ENCODE measurements at regions not wholly inside any gene's neighbourhood (a gene's known extent, or its start where the extent isn't known, plus 50 kb on each side); places are given as distances from the start of the nearest gene placed in this dataset.

GRCh38 chr12:83390186-83390585, 703.5 kb downstream of the TMTC2 start:
- TF ChIP-seq YY1 (IDR thresholded peaks at IDR 0.05; ENCODE audit: insufficient read depth, insufficient read length) (no peak), SUZ12 (IDR thresholded peaks at IDR 0.05; ENCODE audit: extremely low read depth, insufficient read depth, insufficient read length) (no peak)
